H1 (cell line): ENCODE measurements at regions not wholly inside any gene's neighbourhood (a gene's known extent, or its start where the extent isn't known, plus 50 kb on each side); places are given as distances from the start of the nearest gene placed in this dataset.

Source experiments
- CTCF ChIA-PET: fragments of 300-600 bp; sonication (Branson Sonifier 250); formaldehyde crosslinking; loops from one replicate; lab custom pipeline; 2021; ENCODE audit not compliant: partially characterized antibody; lab: Charles Lee
- POLR2A ChIA-PET: fragments of 300-600 bp; sonication (Branson Sonifier 250); formaldehyde crosslinking; loops from one replicate; lab custom pipeline; 2021; ENCODE audit warnings: inconsistent platforms; ENCODE audit not compliant: partially characterized antibody; lab: Charles Lee
- DNase-seq, 2 experiments: peaks; one replicate each; pipeline versions ENCODE4 v3.0.0 to v3.0.0-alpha.2; 2010 to 2022; ENCODE audit warnings: low spot score in 2 of 2, low read depth in 1 of 2, mixed read lengths in 1 of 2
- FAIRE-seq: peaks from 2 replicates; lab custom pipeline; 2011; peaks lifted over from hg19 to GRCh38; lab: Jason Lieb, UNC
- H2AFZ ChIP-seq: 2 replicates; pipeline ENCODE4 v1.8.1; 2012; ENCODE audit warnings: low read length, inconsistent platforms
- H2AK5ac ChIP-seq: 2 replicates; pipeline ENCODE4 v1.6.1; 2013; ENCODE audit warnings: low read depth, low read length
- H2BK120ac ChIP-seq: replicated peaks from 2 replicates; pipeline ENCODE3; 2013; ENCODE audit warnings: low read depth, low read length, inconsistent platforms
- H2BK12ac ChIP-seq: 2 replicates; pipeline ENCODE4 v1.6.1; 2013; ENCODE audit warnings: low read depth, low read length
- H2BK15ac ChIP-seq: 2 replicates; pipeline ENCODE4 v1.6.1; 2013; ENCODE audit warnings: low read length
- H2BK20ac ChIP-seq: 2 replicates; pipeline ENCODE4 v1.6.1; 2013; ENCODE audit warnings: low read length
- H2BK5ac ChIP-seq: 2 replicates; pipeline ENCODE4 v1.6.1; 2013; ENCODE audit warnings: low read depth, low read length
- H3K14ac ChIP-seq: 2 replicates; pipeline ENCODE4 v1.6.1; 2013; ENCODE audit warnings: inconsistent platforms; ENCODE audit not compliant: insufficient read length
- H3K18ac ChIP-seq: 2 replicates; pipeline ENCODE4 v1.6.1; 2013; ENCODE audit warnings: low read length; ENCODE audit errors: extremely low read depth
- H3K23ac ChIP-seq: 2 replicates; pipeline ENCODE4 v1.6.1; 2013; ENCODE audit warnings: inconsistent platforms; ENCODE audit not compliant: insufficient read length
- H3K23me2 ChIP-seq: 2 replicates; pipeline ENCODE4 v1.6.1; 2013; ENCODE audit warnings: low read depth, low read length
- H3K27ac ChIP-seq: 2 replicates; pipeline ENCODE4 v1.6.1; 2011; ENCODE audit warnings: low read depth, low read length, inconsistent platforms
- H3K27me3 ChIP-seq, 4 experiments: replicated peaks in 1 of 4; 1 replicate in 1 of 4; 2 replicates in 3 of 4; pipeline versions ENCODE4 v1.6.1 to v1.8.1; 2011 to 2013; ENCODE audit warnings: low read length in 3 of 4, mild to moderate bottlenecking in 3 of 4, inconsistent platforms in 2 of 4, mixed read lengths in 2 of 4, moderate library complexity in 1 of 4; ENCODE audit not compliant: control insufficient read depth in 3 of 4, insufficient read depth in 3 of 4; ENCODE audit errors: extremely low read depth in 1 of 4
- H3K36me3 ChIP-seq, 4 experiments: 2 replicates each; pipeline versions ENCODE4 v1.6.1 to v1.8.1; 2011 to 2013; ENCODE audit warnings: mild to moderate bottlenecking in 4 of 4, low read length in 3 of 4, moderate library complexity in 2 of 4, control low read depth in 1 of 4, inconsistent platforms in 1 of 4; ENCODE audit not compliant: insufficient read depth in 4 of 4, control insufficient read depth in 2 of 4
- H3K4ac ChIP-seq: replicated peaks from 2 replicates; pipeline ENCODE3; 2013; ENCODE audit warnings: low read length, low read depth, mixed read lengths, inconsistent platforms; ENCODE audit not compliant: insufficient read length
- H3K4me1 ChIP-seq, 4 experiments: replicated peaks in 1 of 4; 1 replicate in 1 of 4; 2 replicates in 3 of 4; pipeline versions ENCODE4 v1.6.1 to v1.8.1; 2011 to 2013; ENCODE audit warnings: low read length in 3 of 4, inconsistent platforms in 2 of 4, mixed read lengths in 1 of 4; ENCODE audit not compliant: insufficient read depth in 4 of 4, control insufficient read depth in 3 of 4
- H3K4me2 ChIP-seq, 2 experiments: 2 replicates each; pipeline versions ENCODE4 v1.6.1 to v1.8.1; 2011 to 2013; ENCODE audit warnings: low read depth in 2 of 2, low read length in 2 of 2, control low read depth in 1 of 2, inconsistent platforms in 1 of 2, mild to moderate bottlenecking in 1 of 2; ENCODE audit not compliant: insufficient read depth in 1 of 2
- H3K4me3 ChIP-seq, 4 experiments: fragments of 200-600, 300-600 bp in 1 of 4; sonication (generic), shearing (Covaris generic), sonication (Bioruptor Twin) in 1 of 4; 2 replicates each; pipeline versions ENCODE4 v1.5.1 to v1.8.1; 2011 to 2016; ENCODE audit warnings: low read length in 4 of 4, low read depth in 3 of 4, control low read depth in 2 of 4, inconsistent platforms in 2 of 4, mild to moderate bottlenecking in 2 of 4, mixed read lengths in 1 of 4, moderate library complexity in 1 of 4; ENCODE audit not compliant: insufficient read depth in 2 of 4; ENCODE audit errors: extremely low read depth in 1 of 4
- H3K56ac ChIP-seq: replicated peaks from 2 replicates; pipeline ENCODE3; 2013; ENCODE audit warnings: low read depth, mild to moderate bottlenecking, mixed read lengths, low read length, inconsistent platforms; ENCODE audit not compliant: insufficient read length
- H3K79me1 ChIP-seq: 2 replicates; pipeline ENCODE4 v1.6.1; 2013; ENCODE audit warnings: low read depth, low read length, control low read depth
- H3K79me2 ChIP-seq, 2 experiments: 2 replicates each; pipeline versions ENCODE4 v1.6.1 to v1.8.1; 2012 to 2013; ENCODE audit warnings: low read length in 2 of 2, mild to moderate bottlenecking in 2 of 2, inconsistent platforms in 1 of 2; ENCODE audit not compliant: insufficient read depth in 2 of 2, control insufficient read depth in 1 of 2
- H3K9ac ChIP-seq, 4 experiments: replicated peaks in 1 of 4; 1 replicate in 1 of 4; 2 replicates in 3 of 4; pipeline versions ENCODE4 v1.6.1 to v1.8.1; 2011 to 2013; ENCODE audit warnings: low read depth in 3 of 4, low read length in 3 of 4, control low read depth in 2 of 4, mild to moderate bottlenecking in 2 of 4, moderate library complexity in 2 of 4, inconsistent platforms in 1 of 4; ENCODE audit errors: extremely low read depth in 1 of 4
- H3K9me3 ChIP-seq, 2 experiments: 2 replicates each; pipeline versions ENCODE4 v1.6.1 to v1.8.1; 2012 to 2013; ENCODE audit warnings: mild to moderate bottlenecking in 2 of 2, moderate library complexity in 2 of 2, control low read depth in 1 of 2, inconsistent platforms in 1 of 2, low read depth in 1 of 2, low read length in 1 of 2, mixed read lengths in 1 of 2; ENCODE audit not compliant: insufficient read depth in 2 of 2
- H4K20me1 ChIP-seq, 2 experiments: replicated peaks in 1 of 2; 2 replicates each; pipeline versions ENCODE3 to v1.8.1; 2011 to 2013; ENCODE audit warnings: inconsistent platforms in 2 of 2, low read length in 2 of 2, mild to moderate bottlenecking in 1 of 2; ENCODE audit not compliant: insufficient read depth in 2 of 2, control insufficient read depth in 1 of 2
- H4K5ac ChIP-seq: 2 replicates; pipeline ENCODE4 v1.6.1; 2013; ENCODE audit warnings: low read length, low read depth, mixed read lengths, inconsistent platforms; ENCODE audit not compliant: insufficient read length
- H4K8ac ChIP-seq: 2 replicates; pipeline ENCODE4 v1.8.0; 2013; ENCODE audit warnings: mild to moderate bottlenecking, moderate library complexity, low read length, inconsistent platforms; ENCODE audit not compliant: insufficient read depth; ENCODE audit errors: extremely low read depth
- H4K91ac ChIP-seq: replicated peaks from 2 replicates; pipeline ENCODE3; 2013; ENCODE audit warnings: low read length, mixed read lengths, inconsistent platforms; ENCODE audit not compliant: insufficient read length
- CBX5 ChIP-seq: fragments of 300-800, 300-1000 bp; sonication (generic); IDR thresholded peaks from 2 replicates; pipeline ENCODE4 v1.7.1; 2016; ENCODE audit warnings: antibody characterized with exemption, low read length, low read depth
- EGR1 ChIP-seq: IDR thresholded peaks from 2 replicates; pipeline ENCODE4 v1.6.1; 2011; ENCODE audit warnings: low read depth, low read length, borderline replicate concordance
- EZH2 ChIP-seq: fragments of 200-600 bp; sonication (generic); IDR thresholded peaks from 2 replicates; pipeline ENCODE4 v1.7.1; 2012; ENCODE audit warnings: low read depth, mild to moderate bottlenecking, moderate library complexity, low read length, inconsistent platforms; ENCODE audit not compliant: severe bottlenecking
- RAD21 ChIP-seq, 2 experiments: IDR thresholded peaks in 1 of 2; conservative IDR thresholded peaks in 1 of 2; 2 replicates each; pipeline ENCODE4 v1.6.1; 2011; ENCODE audit warnings: low read depth in 2 of 2, low read length in 2 of 2, improper control_type of control experiment in 1 of 2, inconsistent platforms in 1 of 2, mild to moderate bottlenecking in 1 of 2, moderate library complexity in 1 of 2
- SP2 ChIP-seq: IDR thresholded peaks from 2 replicates; pipeline ENCODE4 v1.6.1; 2012; ENCODE audit warnings: mild to moderate bottlenecking, low read length, inconsistent platforms
- TBP ChIP-seq: IDR thresholded peaks from 2 replicates; pipeline ENCODE4 v1.6.1; 2011; ENCODE audit warnings: low read depth, low read length, improper control_type of control experiment
- TEAD4 ChIP-seq: IDR thresholded peaks from 2 replicates; pipeline ENCODE4 v1.6.1; 2012; ENCODE audit warnings: low read depth, low read length, inconsistent platforms, mixed read lengths
- WGBS, 2 experiments: shearing (Covaris generic) in 1 of 2; methylation state at CpG; one replicate each; pipeline versions ENCODE4 v1.1.6 to v1.1.7; 2013 to 2015; ENCODE audit warnings: low lambda C conversion rate in 2 of 2, mixed read lengths in 2 of 2, inconsistent platforms in 1 of 2, low coverage in 1 of 2, missing lambda C conversion rate in 1 of 2; ENCODE audit not compliant: insufficient replicate concordance in 2 of 2, insufficient coverage in 1 of 2, insufficient read length in 1 of 2; ENCODE audit errors: extremely low coverage in 1 of 2, missing lambda C conversion rate in 1 of 2; 5-methylcytosine and 5-hydroxymethylcytosine counted together
- TF ChIP-seq, protein P1 (sequence below): IDR thresholded peaks from 2 replicates; pipeline ENCODE4 v1.6.1; 2012; ENCODE audit warnings: inconsistent platforms

DNA sequence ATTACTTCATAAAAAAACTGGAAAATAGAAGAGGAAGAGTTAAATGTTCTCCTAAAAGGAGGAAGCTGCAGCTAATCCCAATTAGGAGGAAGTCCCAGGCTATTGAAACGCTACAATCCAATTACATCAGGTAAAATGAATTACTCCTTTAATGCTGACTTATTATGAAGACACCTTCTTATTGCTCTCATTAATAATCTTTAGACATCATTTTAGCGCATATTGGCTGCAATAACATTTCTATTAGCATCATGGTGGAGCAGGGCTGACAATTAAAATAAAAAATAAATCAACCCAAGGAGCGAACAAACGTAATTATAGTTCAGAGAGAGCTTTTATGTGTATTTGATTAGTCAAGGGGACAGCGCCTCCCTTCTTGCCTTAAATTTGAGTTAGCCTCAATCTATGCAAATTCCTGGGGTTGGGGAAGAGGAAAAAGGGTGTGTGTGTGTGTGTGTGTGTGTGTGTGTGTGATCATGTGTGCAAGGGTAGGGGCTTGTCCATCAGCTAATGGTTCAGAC, 109.0 kb upstream of the IRX6 start:
- Histone ChIP-seq H3K27me3 (no peaks in the 10 kb centered on the region; a peak in 1 of 7 replicates), H3K14ac (no peak overlapping the region), H3K36me3 (no peaks in the 10 kb centered on the region), H3K9me3 (no peaks in the 10 kb centered on the region), H3K23ac (no peak overlapping the region), H4K8ac (no peak overlapping the region), H2BK12ac (no peak overlapping the region), H3K79me2 (no peaks in the 10 kb centered on the region), H4K91ac (no peak overlapping the region), H3K9ac (no peak overlapping the region), H2BK120ac (no peak overlapping the region), H2AK5ac (no peak overlapping the region), H3K79me1 (no peaks in the 10 kb centered on the region), H3K23me2 (no peaks in the 10 kb centered on the region; the same call in 1 of the 2 replicates), H2BK20ac (no peak overlapping the region), H2BK15ac (no peak overlapping the region), H3K4me3 (no peak overlapping the region), H3K27ac (no peak overlapping the region), H3K56ac (peak overlapping the region; percentile 36), H3K4me2 (no peak overlapping the region), H2AFZ (no peak overlapping the region), H4K5ac (no peak overlapping the region), H3K4ac (no peak overlapping the region), H4K20me1 (no peaks in the 10 kb centered on the region), H2BK5ac (no peak overlapping the region), H3K18ac (no peak overlapping the region), H3K4me1 (no peaks in the 10 kb centered on the region)
- POLR2A ChIA-PET: interaction anchor here (0.7 kb wide), 1 partner anchor 789 kb away, joined by 3 read pairs; no protein-coding TSS in a partner anchor
- TF ChIP-seq TEAD4: peak; percentile 50; the same call in 1 of the 2 replicates
- TF ChIP-seq, protein P1, sequence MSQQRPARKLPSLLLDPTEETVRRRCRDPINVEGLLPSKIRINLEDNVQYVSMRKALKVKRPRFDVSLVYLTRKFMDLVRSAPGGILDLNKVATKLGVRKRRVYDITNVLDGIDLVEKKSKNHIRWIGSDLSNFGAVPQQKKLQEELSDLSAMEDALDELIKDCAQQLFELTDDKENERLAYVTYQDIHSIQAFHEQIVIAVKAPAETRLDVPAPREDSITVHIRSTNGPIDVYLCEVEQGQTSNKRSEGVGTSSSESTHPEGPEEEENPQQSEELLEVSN: no peak
- no peak for TF ChIP-seq EGR1
- TF ChIP-seq SP2: no peak
- TF ChIP-seq EZH2: no peak
- no peak for TF ChIP-seq RAD21 (IDR thresholded peaks at IDR 0.05 in 1 of 2, conservative IDR thresholded peaks at IDR 0.05 in 1 of 2; ENCODE audit: low read depth in 2 of 2, low read length in 2 of 2)
- TF ChIP-seq CBX5: no peak
- no peak for TF ChIP-seq TBP
- WGBS, 2 experiments: 83% methylated on average over 5 of the region's 5 CpGs; no CpG with 5 or more reads in 1 of the 2 experiments
- no peak for FAIRE-seq
- DNase-seq: no peak
- CTCF ChIA-PET: interaction anchor here (0.9 kb wide), 1 partner anchor 15 kb away, joined by 3 read pairs; no protein-coding TSS in a partner anchor
